Lower leg skin (tissue), 3 donors: ENCODE measurements at regions not wholly inside any gene's neighbourhood (a gene's known extent, or its start where the extent isn't known, plus 50 kb on each side); places are given as distances from the start of the nearest gene placed in this dataset.
"Not testable (repeated sequence)": the region's sequence is repeated elsewhere in the genome, so short reads cannot be mapped to it uniquely, and the experiment has no call there.

Source experiments
- POLR2A ChIP-seq, 2 donors: fragments of 450-650 bp; IDR thresholded peaks; one replicate each; pipeline ENCODE4 v1.6.1; 2016 to 2017; ENCODE audit warnings: antibody characterized with exemption in 2 of 2, mild to moderate bottlenecking in 1 of 2, moderate library complexity in 1 of 2
- TF ChIP-seq, protein P1 (sequence below), 3 donors: fragments of 450-650 bp; IDR thresholded peaks; one replicate each; pipeline ENCODE4 v1.5.1; 2016; ENCODE audit warnings: antibody characterized with exemption in 3 of 3, mild to moderate bottlenecking in 3 of 3, moderate library complexity in 2 of 3

DNA sequence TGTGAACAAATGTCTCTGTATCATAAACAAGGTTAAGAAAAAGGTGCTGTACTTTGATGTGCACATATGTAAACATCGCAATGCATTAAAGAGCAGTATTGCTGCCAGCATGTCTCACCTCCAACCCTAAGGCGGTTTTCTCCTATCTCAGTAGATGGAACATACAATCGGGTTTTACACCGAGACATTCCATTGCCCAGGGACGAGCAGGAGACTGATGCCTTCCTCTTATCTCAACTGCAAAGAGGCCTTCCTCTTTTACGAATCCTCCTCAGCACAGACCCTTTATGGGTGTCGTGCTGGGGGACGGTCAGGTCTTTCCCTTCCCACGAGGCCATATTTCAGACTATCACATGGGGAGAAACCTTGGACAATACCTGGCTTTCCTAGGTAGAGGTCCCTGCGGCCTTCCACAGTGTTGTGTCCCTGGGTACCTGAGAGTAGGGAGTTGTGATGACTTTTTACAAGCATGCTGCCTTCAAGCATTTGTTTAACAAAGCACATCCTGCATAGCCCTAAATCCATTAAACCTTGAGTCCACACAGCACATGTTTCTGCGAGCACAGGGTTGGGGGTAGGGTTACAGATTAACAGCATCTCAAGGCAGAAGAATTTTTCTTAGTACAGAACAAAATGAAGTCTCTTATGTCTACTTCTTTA is 1411.2 kb downstream of the EFNA5 start:
- TF ChIP-seq, protein P1, sequence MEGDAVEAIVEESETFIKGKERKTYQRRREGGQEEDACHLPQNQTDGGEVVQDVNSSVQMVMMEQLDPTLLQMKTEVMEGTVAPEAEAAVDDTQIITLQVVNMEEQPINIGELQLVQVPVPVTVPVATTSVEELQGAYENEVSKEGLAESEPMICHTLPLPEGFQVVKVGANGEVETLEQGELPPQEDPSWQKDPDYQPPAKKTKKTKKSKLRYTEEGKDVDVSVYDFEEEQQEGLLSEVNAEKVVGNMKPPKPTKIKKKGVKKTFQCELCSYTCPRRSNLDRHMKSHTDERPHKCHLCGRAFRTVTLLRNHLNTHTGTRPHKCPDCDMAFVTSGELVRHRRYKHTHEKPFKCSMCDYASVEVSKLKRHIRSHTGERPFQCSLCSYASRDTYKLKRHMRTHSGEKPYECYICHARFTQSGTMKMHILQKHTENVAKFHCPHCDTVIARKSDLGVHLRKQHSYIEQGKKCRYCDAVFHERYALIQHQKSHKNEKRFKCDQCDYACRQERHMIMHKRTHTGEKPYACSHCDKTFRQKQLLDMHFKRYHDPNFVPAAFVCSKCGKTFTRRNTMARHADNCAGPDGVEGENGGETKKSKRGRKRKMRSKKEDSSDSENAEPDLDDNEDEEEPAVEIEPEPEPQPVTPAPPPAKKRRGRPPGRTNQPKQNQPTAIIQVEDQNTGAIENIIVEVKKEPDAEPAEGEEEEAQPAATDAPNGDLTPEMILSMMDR (IDR thresholded peaks at IDR 0.05) = not testable (repeated sequence)
- not testable (repeated sequence) for TF ChIP-seq POLR2A (IDR thresholded peaks at IDR 0.05)
